Endothelial cell of umbilical vein (primary cell): ENCODE measurements at regions not wholly inside any gene's neighbourhood (a gene's known extent, or its start where the extent isn't known, plus 50 kb on each side); places are given as distances from the start of the nearest gene placed in this dataset.

Experiments
- BruUV-seq: library from RNA; stranded (reverse); fragments of 400-500 nt; replicated peaks from 2 replicates; lab custom pipeline; 2021; lab: Mats Ljungman, UMichigan
- CTCF ChIA-PET: fragments of 300-600, 350-600 bp; sonication (Branson Sonifier 250); formaldehyde crosslinking; loops from one replicate; lab custom pipeline; 2021; ENCODE audit warnings: antibody characterized with exemption, inconsistent platforms; lab: Charles Lee
- POLR2A ChIA-PET: fragments of 300-600, 350-600 bp; sonication (Branson Sonifier 250); formaldehyde crosslinking; loops from one replicate; lab custom pipeline; 2021; ENCODE audit warnings: antibody characterized with exemption, inconsistent platforms; lab: Charles Lee
- DNase-seq: peaks from one replicate; pipeline ENCODE4 v3.0.0-alpha.2; 2011; ENCODE audit warnings: low read depth, low spot score
- FAIRE-seq: peaks from 2 replicates; lab custom pipeline; 2011; peaks lifted over from hg19 to GRCh38; lab: Jason Lieb, UNC
- H2AFZ ChIP-seq: 2 replicates; pipeline ENCODE4 v1.6.0; 2012; ENCODE audit warnings: low read depth, low read length, control low read depth, inconsistent platforms
- H3K27ac ChIP-seq: 2 replicates; pipeline ENCODE4 v1.5.1; 2011; ENCODE audit warnings: low read depth, mild to moderate bottlenecking, control low read depth, low read length, moderate library complexity; ENCODE audit not compliant: insufficient read depth
- H3K27me3 ChIP-seq, 2 experiments: 2 replicates each; pipeline versions ENCODE4 v1.6.0 to v1.6.1; 2011; ENCODE audit warnings: low read length in 2 of 2, mixed read lengths in 1 of 2; ENCODE audit not compliant: control insufficient read depth in 2 of 2, insufficient read depth in 2 of 2
- H3K36me3 ChIP-seq, 2 experiments: 2 replicates in 1 of 2; 3 replicates in 1 of 2; pipeline ENCODE4 v1.5.1; 2011; ENCODE audit warnings: low read length in 2 of 2, mild to moderate bottlenecking in 1 of 2, moderate library complexity in 1 of 2; ENCODE audit not compliant: control insufficient read depth in 2 of 2, insufficient read depth in 2 of 2; ENCODE audit errors: extremely low read depth in 1 of 2
- H3K4me1 ChIP-seq: 3 replicates; pipeline ENCODE4 v1.5.1; 2011; ENCODE audit warnings: mild to moderate bottlenecking, low read length; ENCODE audit not compliant: control insufficient read depth, insufficient read depth; ENCODE audit errors: extremely low read depth
- H3K4me2 ChIP-seq: 2 replicates; pipeline ENCODE4 v1.6.1; 2011; ENCODE audit warnings: low read length, control low read depth, mixed read lengths; ENCODE audit not compliant: insufficient read depth
- H3K4me3 ChIP-seq, 3 experiments: fragments of 200-600 bp in 1 of 3; sonication (generic), shearing (Covaris generic) in 1 of 3; replicated peaks in 1 of 3; 2 replicates each; pipeline ENCODE4 v1.5.1; 2011 to 2016; ENCODE audit warnings: control low read depth in 3 of 3, low read length in 3 of 3, mild to moderate bottlenecking in 2 of 3, inconsistent platforms in 1 of 3, low read depth in 1 of 3, moderate library complexity in 1 of 3; ENCODE audit not compliant: insufficient read depth in 1 of 3
- H3K79me2 ChIP-seq: 2 replicates; pipeline ENCODE4 v1.6.0; 2012; ENCODE audit warnings: low read length, inconsistent platforms; ENCODE audit not compliant: control insufficient read depth, insufficient read depth
- H3K9ac ChIP-seq: replicated peaks from 2 replicates; pipeline ENCODE3; 2011; ENCODE audit warnings: low read length, control low read depth; ENCODE audit not compliant: insufficient read depth; ENCODE audit errors: extremely low read depth
- H3K9me1 ChIP-seq: replicated peaks from 3 replicates; pipeline ENCODE4 v1.6.0; 2011; ENCODE audit warnings: mild to moderate bottlenecking, low read length; ENCODE audit not compliant: control insufficient read depth, insufficient read depth; ENCODE audit errors: extremely low read depth
- H3K9me3 ChIP-seq: replicated peaks from 2 replicates; pipeline ENCODE4 v1.5.1; 2012; ENCODE audit warnings: low read length, inconsistent platforms; ENCODE audit not compliant: control insufficient read depth, insufficient read depth
- H4K20me1 ChIP-seq: replicated peaks from 2 replicates; pipeline ENCODE3; 2011; ENCODE audit warnings: mild to moderate bottlenecking, low read length; ENCODE audit not compliant: control insufficient read depth, insufficient read depth; ENCODE audit errors: extremely low read depth
- CTCF ChIP-seq, 2 donors: IDR thresholded peaks; 1 replicate in 1 of 2; 2 replicates in 1 of 2; pipeline ENCODE4 v1.5.1; 2011; ENCODE audit warnings: low read length in 2 of 2, mild to moderate bottlenecking in 2 of 2, moderate library complexity in 2 of 2, control low read depth in 1 of 2, inconsistent platforms in 1 of 2, low read depth in 1 of 2; ENCODE audit not compliant: insufficient read depth in 1 of 2; ENCODE audit errors: extremely low read depth in 1 of 2
- EZH2 ChIP-seq: IDR thresholded peaks from 2 replicates; pipeline ENCODE4 v1.6.1; 2012; ENCODE audit warnings: borderline replicate concordance, low read depth, mild to moderate bottlenecking, moderate library complexity, low read length, inconsistent platforms; ENCODE audit not compliant: severe bottlenecking
- FOS ChIP-seq: IDR thresholded peaks from 2 replicates; pipeline ENCODE4 v1.6.1; 2011; ENCODE audit warnings: mild to moderate bottlenecking, low read length, moderate library complexity, borderline replicate concordance; ENCODE audit not compliant: insufficient read depth
- GATA2 ChIP-seq: IDR thresholded peaks from 2 replicates; pipeline ENCODE4 v1.7.0; 2011; ENCODE audit warnings: low read depth, mild to moderate bottlenecking, moderate library complexity, mixed read lengths, low read length; ENCODE audit not compliant: insufficient read length, insufficient read depth
- JUN ChIP-seq: IDR thresholded peaks from 2 replicates; pipeline ENCODE4 v1.6.1; 2011; ENCODE audit warnings: borderline replicate concordance, low read depth; ENCODE audit not compliant: insufficient read length, insufficient read depth
- MAX ChIP-seq: IDR thresholded peaks from 2 replicates; pipeline ENCODE4 v1.6.1; 2011; ENCODE audit not compliant: insufficient read depth, insufficient read length
- MYC ChIP-seq: IDR thresholded peaks from one replicate; pipeline ENCODE4 v1.6.1; 2011; ENCODE audit warnings: mild to moderate bottlenecking, low read depth, low read length
- POLR2A ChIP-seq: IDR thresholded peaks from 2 replicates; pipeline ENCODE4 v1.6.1; 2012; ENCODE audit warnings: low read depth, mild to moderate bottlenecking, control low read depth, low read length
- POLR2AphosphoS5 ChIP-seq: IDR thresholded peaks from 2 replicates; pipeline ENCODE4 v1.6.1; 2012; ENCODE audit warnings: low read depth, mild to moderate bottlenecking, control low read depth, low read length, moderate library complexity; ENCODE audit not compliant: insufficient read depth
- dilution Hi-C: fragments of 300-500 bp; cut with MboI; formaldehyde crosslinking; loops from one replicate; pipeline ENCODE4 v1.15.0; 2019; ENCODE audit warnings: low sequenced_read_pairs; ENCODE audit not compliant: extremely low pct_ligation_motif_present
- intact Hi-C: fragments of 100-400 bp; cut with micrococcal nuclease; formaldehyde crosslinking; loops from one replicate; pipeline ENCODE4 v1.10.0; 2022

GRCh38 chr1:219442611-219443061, 170.3 kb downstream of the ZC3H11B start:
- no peak overlapping the region for H2AFZ ChIP-seq
- H3K27ac ChIP-seq = no peak overlapping the region
- CTCF ChIA-PET = no interaction called here
- H3K79me2 ChIP-seq = no peaks in the 10 kb centered on the region
- no peak overlapping the region for H3K9ac ChIP-seq
- H4K20me1 ChIP-seq = no peaks in the 10 kb centered on the region
- TF ChIP-seq GATA2 (peak; percentile 75), POLR2A (no peak), FOS (peak; percentile 69)
- POLR2A ChIA-PET = no interaction called here
- no peaks in the 10 kb centered on the region for H3K9me1 ChIP-seq
- no TSS peak for BruUV-seq
- peak; percentile 25 for DNase-seq
- intact Hi-C loops = no loop called here
- H3K9me3 ChIP-seq = no peaks in the 10 kb centered on the region
- H3K27me3 ChIP-seq = no peaks in the 10 kb centered on the region
- H3K4me2 ChIP-seq = no peak overlapping the region
- no peaks in the 10 kb centered on the region for H3K4me1 ChIP-seq
- H3K4me3 ChIP-seq = no peak overlapping the region
- dilution Hi-C loops = no loop called here
- no peaks in the 10 kb centered on the region for H3K36me3 ChIP-seq
- no peak for FAIRE-seq

DNA sequence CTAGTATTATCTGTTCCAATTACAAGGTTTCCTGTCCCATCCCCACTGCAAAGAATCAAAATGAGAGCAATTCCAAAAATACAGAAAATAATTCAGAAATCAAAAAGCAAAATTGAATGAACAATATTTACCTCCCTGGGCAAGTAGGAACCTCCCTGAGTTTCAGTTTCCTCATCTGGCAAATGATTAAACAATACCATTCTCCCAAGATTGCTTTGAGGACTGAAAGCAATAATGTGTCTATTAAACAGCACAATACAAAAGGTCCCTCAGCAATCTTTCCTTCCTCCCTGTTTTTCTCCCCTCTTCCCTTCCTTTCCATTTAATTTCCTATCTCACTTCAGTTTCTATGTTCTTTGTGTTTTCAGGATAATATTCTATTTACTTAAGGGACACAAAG, 171.0 kb downstream of the ZC3H11B start:
- POLR2A ChIA-PET = no interaction called here
- H3K4me1 ChIP-seq = no peaks in the 10 kb centered on the region
- no peaks in the 10 kb centered on the region for H3K9me1 ChIP-seq
- H3K27ac ChIP-seq = no peak overlapping the region
- no peak for DNase-seq
- H4K20me1 ChIP-seq = no peaks in the 10 kb centered on the region
- H3K9me3 ChIP-seq = no peaks in the 10 kb centered on the region
- no TSS peak for BruUV-seq
- TF ChIP-seq CTCF (IDR thresholded peaks at IDR 0.05; ENCODE audit: extremely low read depth in 1 of 2, insufficient read depth in 1 of 2, low read depth in 1 of 2, low read length in 2 of 2) (no peak), MYC (no peak), POLR2AphosphoS5 (no peak), EZH2 (no peak), GATA2 (no peak), FOS (no peak), POLR2A (no peak), JUN (no peak), MAX (no peak)
- H3K4me2 ChIP-seq = no peak overlapping the region
- H2AFZ ChIP-seq = no peak overlapping the region
- no peak for FAIRE-seq
- H3K36me3 ChIP-seq = no peaks in the 10 kb centered on the region
- H3K27me3 ChIP-seq = no peaks in the 10 kb centered on the region
- CTCF ChIA-PET = no interaction called here
- no peak overlapping the region for H3K4me3 ChIP-seq
- H3K79me2 ChIP-seq = no peaks in the 10 kb centered on the region
- H3K9ac ChIP-seq = no peak overlapping the region
- dilution Hi-C loops = no loop called here
- intact Hi-C loops = no loop called here
